ENCODE measurements at regions not wholly inside any gene's neighbourhood (a gene's known extent, or its start where the extent isn't known, plus 50 kb on each side); places are given as distances from the start of the nearest gene placed in this dataset.
"Not testable (repeated sequence)": the region's sequence is repeated elsewhere in the genome, so short reads cannot be mapped to it uniquely, and the experiment has no call there.

DNA sequence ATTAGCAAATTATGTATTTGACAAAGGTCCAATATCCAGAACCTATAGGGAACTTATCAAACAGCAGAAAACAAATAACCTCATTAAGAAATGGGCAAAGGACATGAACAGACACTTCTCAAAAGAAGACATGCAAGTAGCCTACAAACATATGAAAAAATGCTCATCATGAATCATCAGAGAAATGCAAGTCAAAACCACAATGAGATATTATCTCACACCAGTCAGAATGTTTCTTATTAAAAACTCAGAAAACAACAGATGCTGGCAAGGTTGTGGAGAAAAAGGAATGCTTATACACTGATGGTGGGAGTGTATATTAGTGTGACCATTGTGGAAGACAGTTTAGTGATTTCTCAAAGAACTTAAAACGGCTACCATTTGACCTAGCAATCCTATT lies 116.1 kb upstream of the CRBN start:
- intact Hi-C loops (cut with micrococcal nuclease) = no loop called here

DNA sequence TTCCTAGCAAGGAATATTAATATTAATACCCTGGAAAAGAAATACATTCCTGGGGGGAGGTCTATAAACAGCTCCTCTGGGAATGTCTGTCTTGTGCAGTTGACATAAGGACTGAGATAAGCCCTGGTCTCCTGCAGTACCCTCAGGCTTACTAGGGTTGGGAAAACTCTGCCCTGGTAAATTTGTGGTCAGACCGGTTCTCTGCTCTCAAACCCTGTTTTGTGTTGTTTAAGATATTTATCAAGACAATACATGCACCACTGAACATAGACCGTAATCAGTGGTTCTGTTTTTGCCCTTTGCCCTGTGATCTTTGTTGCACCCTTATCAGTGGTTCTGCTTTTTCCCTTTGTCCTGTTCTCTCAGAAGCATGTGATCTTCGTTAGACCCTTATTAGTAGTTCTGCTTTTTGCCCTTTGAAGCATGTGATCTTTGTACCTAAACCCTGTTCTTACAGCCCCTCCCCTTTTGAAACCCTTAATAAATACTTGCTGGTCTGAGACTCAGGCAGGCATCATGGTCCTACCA lies 112.3 kb upstream of the CRBN start:
- ATAC-seq; DNase-seq (ENCODE audit: extremely low read depth in 1 of 4, low spot score in 3 of 4); CTCF ChIA-PET (ENCODE audit: low intra/inter-chr PET ratio); H3K9me3 ChIP-seq (replicated peaks; ENCODE audit: control insufficient read depth, insufficient read depth, low read depth, low read length); H4K20me1 ChIP-seq (replicated peaks; ENCODE audit: control insufficient read depth, insufficient read depth, low read length); H3K79me2 ChIP-seq (ENCODE audit: control insufficient read depth, insufficient read depth, low read length); H3K27ac ChIP-seq (ENCODE audit: extremely low read depth, low read depth, low read length); H3K36me3 ChIP-seq (ENCODE audit: control insufficient read depth, insufficient read depth, low read length); H2AFZ ChIP-seq (ENCODE audit: low read depth, low read length); POLR2A ChIA-PET; H3K9me1 ChIP-seq (ENCODE audit: control insufficient read depth, insufficient read depth, low read length); BruUV-seq (replicated peaks); H3K4me2 ChIP-seq (ENCODE audit: insufficient read depth, low read length); H3K27me3 ChIP-seq (ENCODE audit: control insufficient read depth in 2 of 2, insufficient read depth in 2 of 2, low read length in 2 of 2); in situ Hi-C loops (cut with MboI); H3K4me1 ChIP-seq (replicated peaks in 1 of 2; ENCODE audit: control insufficient read depth in 2 of 2, insufficient read depth in 2 of 2, low read length in 2 of 2); FAIRE-seq; intact Hi-C loops (cut with micrococcal nuclease); H3K9ac ChIP-seq (ENCODE audit: insufficient read depth in 1 of 2, low read depth in 2 of 2, low read length in 2 of 2); H3K4me3 ChIP-seq: not testable (repeated sequence)
- 2% methylated on average over 3 of the region's 3 CpGs for WGBS (ENCODE audit: insufficient coverage, low coverage, missing lambda C conversion rate)

More for the DNA sequence above, 116.1 kb upstream of the CRBN start:
- H3K79me2 ChIP-seq (ENCODE audit: control insufficient read depth, insufficient read depth, low read length) = no peaks in the 10 kb centered on the region
- no peak overlapping the region for H3K9ac ChIP-seq (ENCODE audit: insufficient read depth in 1 of 2, low read depth in 2 of 2, low read length in 2 of 2)
- POLR2A ChIA-PET = no interaction called here
- H3K4me3 ChIP-seq = no peak overlapping the region
- no peaks in the 10 kb centered on the region; the same call in 1 of the 2 replicates for H3K9me3 ChIP-seq (replicated peaks; ENCODE audit: control insufficient read depth, insufficient read depth, low read depth, low read length)
- TF ChIP-seq, protein P1, sequence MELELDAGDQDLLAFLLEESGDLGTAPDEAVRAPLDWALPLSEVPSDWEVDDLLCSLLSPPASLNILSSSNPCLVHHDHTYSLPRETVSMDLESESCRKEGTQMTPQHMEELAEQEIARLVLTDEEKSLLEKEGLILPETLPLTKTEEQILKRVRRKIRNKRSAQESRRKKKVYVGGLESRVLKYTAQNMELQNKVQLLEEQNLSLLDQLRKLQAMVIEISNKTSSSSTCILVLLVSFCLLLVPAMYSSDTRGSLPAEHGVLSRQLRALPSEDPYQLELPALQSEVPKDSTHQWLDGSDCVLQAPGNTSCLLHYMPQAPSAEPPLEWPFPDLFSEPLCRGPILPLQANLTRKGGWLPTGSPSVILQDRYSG (tag; conservative IDR thresholded peaks at IDR 0.05; ENCODE audit: low read depth) = no peak
- TF ChIP-seq, protein P2, sequence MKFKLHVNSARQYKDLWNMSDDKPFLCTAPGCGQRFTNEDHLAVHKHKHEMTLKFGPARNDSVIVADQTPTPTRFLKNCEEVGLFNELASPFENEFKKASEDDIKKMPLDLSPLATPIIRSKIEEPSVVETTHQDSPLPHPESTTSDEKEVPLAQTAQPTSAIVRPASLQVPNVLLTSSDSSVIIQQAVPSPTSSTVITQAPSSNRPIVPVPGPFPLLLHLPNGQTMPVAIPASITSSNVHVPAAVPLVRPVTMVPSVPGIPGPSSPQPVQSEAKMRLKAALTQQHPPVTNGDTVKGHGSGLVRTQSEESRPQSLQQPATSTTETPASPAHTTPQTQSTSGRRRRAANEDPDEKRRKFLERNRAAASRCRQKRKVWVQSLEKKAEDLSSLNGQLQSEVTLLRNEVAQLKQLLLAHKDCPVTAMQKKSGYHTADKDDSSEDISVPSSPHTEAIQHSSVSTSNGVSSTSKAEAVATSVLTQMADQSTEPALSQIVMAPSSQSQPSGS (CRISPR knock-in tag; IDR thresholded peaks at IDR 0.05) = no peak
- H2AFZ ChIP-seq (ENCODE audit: low read depth, low read length) = no peak overlapping the region
- no peak for FAIRE-seq
- DNase-seq (ENCODE audit: extremely low read depth in 1 of 4, low spot score in 3 of 4) = no peak
- no peak overlapping the region for H3K27ac ChIP-seq (ENCODE audit: extremely low read depth, low read depth, low read length)
- no peak for ATAC-seq
- no peaks in the 10 kb centered on the region for H4K20me1 ChIP-seq (replicated peaks; ENCODE audit: control insufficient read depth, insufficient read depth, low read length)
- BruUV-seq (replicated peaks) = no TSS peak
- no peaks in the 10 kb centered on the region for H3K36me3 ChIP-seq (ENCODE audit: control insufficient read depth, insufficient read depth, low read length)
- no peak overlapping the region for H3K4me2 ChIP-seq (ENCODE audit: insufficient read depth, low read length)
- no peaks in the 10 kb centered on the region for H3K4me1 ChIP-seq (replicated peaks in 1 of 2; ENCODE audit: control insufficient read depth in 2 of 2, insufficient read depth in 2 of 2, low read length in 2 of 2)
- in situ Hi-C loops (cut with MboI) = no loop called here
- CTCF ChIA-PET (ENCODE audit: low intra/inter-chr PET ratio) = no interaction called here
- no peaks in the 10 kb centered on the region for H3K9me1 ChIP-seq (ENCODE audit: control insufficient read depth, insufficient read depth, low read length)
- H3K27me3 ChIP-seq (ENCODE audit: control insufficient read depth in 2 of 2, insufficient read depth in 2 of 2, low read length in 2 of 2) = no peaks in the 10 kb centered on the region
- 0% methylated on average over 1 of the region's 1 CpG for WGBS (ENCODE audit: insufficient coverage, low coverage, missing lambda C conversion rate)

Measured in K562 (cell line).